HCT116 (cell line): ENCODE measurements at regions not wholly inside any gene's neighbourhood (a gene's known extent, or its start where the extent isn't known, plus 50 kb on each side); places are given as distances from the start of the nearest gene placed in this dataset.

Source experiments
- ATAC-seq: fragments of 200-7000 bp; cut with Tn5 transposase; 2 replicates; pipeline ENCODE4 v1.9.1; 2020; ENCODE audit warnings: mild to moderate bottlenecking, moderate library complexity
- BruUV-seq: library from RNA; stranded (reverse); fragments of 400-500 nt; replicated peaks from 2 replicates; lab custom pipeline; 2021; lab: Mats Ljungman, UMichigan
- CTCF ChIA-PET: fragments of 300-600 bp; sonication (Branson Sonifier 250); formaldehyde crosslinking; loops from one replicate; lab custom pipeline; 2021; ENCODE audit warnings: antibody characterized with exemption; lab: Charles Lee
- POLR2A ChIA-PET: fragments of 300-600, 350-600 bp; sonication (Branson Sonifier 250); formaldehyde crosslinking; loops from one replicate; lab custom pipeline; 2021; ENCODE audit warnings: antibody characterized with exemption; lab: Charles Lee
- RAD21 ChIA-PET, 2 experiments: fragments of 300-600 bp; sonication (Branson Sonifier 250); formaldehyde crosslinking; loops; one replicate each; lab custom pipeline; 2023; ENCODE audit warnings: low total read pairs in 2 of 2; ENCODE audit not compliant: uncharacterized antibody in 2 of 2, unreplicated experiment in 2 of 2, low non-redundant PET in 1 of 2; lab: Charles Lee
- DNase-seq: peaks from one replicate; pipeline ENCODE4 v3.0.0-alpha.2; 2010; ENCODE audit warnings: low read depth, low spot score
- H2AFZ ChIP-seq: fragments of 200-600 bp; shearing (Covaris generic), sonication (generic); 2 replicates; pipeline ENCODE4 v1.6.1; 2017; ENCODE audit warnings: low read depth, mixed run types, mixed read lengths, antibody characterized with exemption, low read length; ENCODE audit not compliant: poor library complexity, severe bottlenecking
- H3K27ac ChIP-seq: 2 replicates; pipeline ENCODE4 v1.5.1; 2012; ENCODE audit warnings: low read depth, low read length
- H3K27me3 ChIP-seq: fragments of 200-600 bp; sonication (generic); 2 replicates; pipeline ENCODE4 v1.6.1; 2016; ENCODE audit warnings: mixed run types, low read length, mixed read lengths; ENCODE audit not compliant: insufficient read depth
- H3K36me3 ChIP-seq, 2 experiments: fragments of 200-500 bp in 1 of 2; fragments of 200-600 bp in 1 of 2; sonication (Bioruptor generic) in 1 of 2; sonication (generic) in 1 of 2; 2 replicates each; pipeline versions ENCODE4 v1.5.1 to v1.6.1; 2014 to 2016; ENCODE audit warnings: low read length in 2 of 2, inconsistent platforms in 1 of 2, mixed read lengths in 1 of 2, mixed run types in 1 of 2; ENCODE audit not compliant: insufficient read depth in 2 of 2, control insufficient read depth in 1 of 2
- H3K4me1 ChIP-seq, 2 experiments: fragments of 200-600 bp in 1 of 2; sonication (generic) in 1 of 2; 2 replicates each; pipeline versions ENCODE4 v1.5.1 to v1.6.1; 2012 to 2017; ENCODE audit warnings: low read length in 2 of 2, inconsistent platforms in 1 of 2, mild to moderate bottlenecking in 1 of 2, mixed read lengths in 1 of 2, mixed run types in 1 of 2, moderate library complexity in 1 of 2; ENCODE audit not compliant: insufficient read depth in 2 of 2, control insufficient read depth in 1 of 2
- H3K4me2 ChIP-seq: fragments of 200-600 bp; sonication (generic); 2 replicates; pipeline ENCODE4 v1.6.1; 2017; ENCODE audit warnings: mixed run types, low read length, mixed read lengths
- H3K4me3 ChIP-seq, 2 experiments: fragments of 200-600 bp in 1 of 2; sonication (generic) in 1 of 2; replicated peaks in 1 of 2; 2 replicates each; pipeline ENCODE4 v1.5.1; 2011 to 2016; ENCODE audit warnings: low read length in 2 of 2, control low read depth in 1 of 2, low read depth in 1 of 2, mild to moderate bottlenecking in 1 of 2, mixed read lengths in 1 of 2, mixed run types in 1 of 2
- H3K79me2 ChIP-seq: fragments of 200-600 bp; sonication (generic); 2 replicates; pipeline ENCODE4 v1.6.1; 2017; ENCODE audit warnings: mild to moderate bottlenecking, mixed run types, low read length, moderate library complexity, mixed read lengths; ENCODE audit not compliant: insufficient read depth
- H3K9ac ChIP-seq: fragments of 200-600 bp; sonication (generic); 2 replicates; pipeline ENCODE4 v1.6.1; 2016; ENCODE audit warnings: low read length, mixed read lengths
- H3K9me2 ChIP-seq: fragments of 200-600 bp; sonication (generic), shearing (Covaris generic); 2 replicates; pipeline ENCODE4 v1.6.1; 2017; ENCODE audit warnings: mixed run types, mild to moderate bottlenecking, moderate library complexity; ENCODE audit not compliant: insufficient read depth
- H3K9me3 ChIP-seq, 2 experiments: fragments of 200-500 bp in 1 of 2; fragments of 200-600 bp in 1 of 2; sonication (Bioruptor generic) in 1 of 2; sonication (generic) in 1 of 2; 2 replicates each; pipeline ENCODE4 v1.6.1; 2014 to 2017; ENCODE audit warnings: low read length in 2 of 2, mixed read lengths in 2 of 2, inconsistent platforms in 1 of 2, low read depth in 1 of 2, mild to moderate bottlenecking in 1 of 2, mixed run types in 1 of 2, moderate library complexity in 1 of 2; ENCODE audit not compliant: control insufficient read depth in 1 of 2, insufficient read depth in 1 of 2
- H4K20me1 ChIP-seq: fragments of 200-600 bp; sonication (generic), shearing (Covaris generic); 2 replicates; pipeline ENCODE4 v1.6.1; 2017; ENCODE audit warnings: mixed run types, mild to moderate bottlenecking, moderate library complexity; ENCODE audit not compliant: insufficient read depth
- CTCF ChIP-seq, 3 experiments: fragments of 200-600 bp in 1 of 3; sonication (generic) in 1 of 3; IDR thresholded peaks in 2 of 3; conservative IDR thresholded peaks in 1 of 3; 2 replicates each; pipeline ENCODE4 v1.5.1; 2012 to 2017; ENCODE audit warnings: low read depth in 2 of 3, low read length in 2 of 3, antibody characterized with exemption in 1 of 3, borderline replicate concordance in 1 of 3, control low read depth in 1 of 3, mild to moderate bottlenecking in 1 of 3, mixed read lengths in 1 of 3, mixed run types in 1 of 3, moderate library complexity in 1 of 3; ENCODE audit not compliant: insufficient read depth in 1 of 3
- ELF1 ChIP-seq: IDR thresholded peaks from 2 replicates; pipeline ENCODE4 v1.6.1; 2012; ENCODE audit warnings: low read depth, borderline replicate concordance
- EZH2phosphoT487 ChIP-seq: fragments of 200-600 bp; IDR thresholded peaks from 2 replicates; pipeline ENCODE4 v1.6.1; 2018; ENCODE audit warnings: antibody characterized with exemption, borderline replicate concordance
- FOSL1 ChIP-seq: IDR thresholded peaks from 2 replicates; pipeline ENCODE4 v1.6.1; 2012; ENCODE audit warnings: low read depth
- MAX ChIP-seq: IDR thresholded peaks from 2 replicates; pipeline ENCODE4 v1.6.1; 2012
- POLR2A ChIP-seq: IDR thresholded peaks from 2 replicates; pipeline ENCODE4 v1.7.0; 2011; ENCODE audit warnings: borderline replicate concordance; ENCODE audit not compliant: insufficient read depth, insufficient read length; ENCODE audit errors: extremely low read depth
- REST ChIP-seq: IDR thresholded peaks from 2 replicates; pipeline ENCODE4 v1.6.1; 2012; ENCODE audit warnings: low read depth
- SIN3A ChIP-seq: IDR thresholded peaks from 2 replicates; pipeline ENCODE4 v1.6.1; 2012; ENCODE audit warnings: low read depth
- SRF ChIP-seq: IDR thresholded peaks from 2 replicates; pipeline ENCODE4 v1.6.1; 2012; ENCODE audit warnings: low read depth
- intact Hi-C: fragments of 100-400 bp; cut with micrococcal nuclease; formaldehyde crosslinking; loops from 2 replicates; pipeline ENCODE4 v1.10.0; 2022

- DNase-seq (no peak), ATAC-seq (no peak)
- Histone ChIP-seq H2AFZ (no peak overlapping the region), H3K27ac (no peak overlapping the region), H3K9me2 (no peaks in the 10 kb centered on the region), H4K20me1 (no peaks in the 10 kb centered on the region), H3K79me2 (no peaks in the 10 kb centered on the region), H3K9me3 (no peaks in the 10 kb centered on the region), H3K36me3 (no peaks in the 10 kb centered on the region), H3K4me2 (no peak overlapping the region), H3K9ac (no peak overlapping the region), H3K4me1 (no peaks in the 10 kb centered on the region), H3K4me3 (no peak overlapping the region), H3K27me3 (peaks cover 4% of the 10 kb centered on the region; the same call in 1 of the 2 replicates)
- intact Hi-C loops, result loop anchor here (10.0 kb wide), 1 partner anchor 65 kb away; no protein-coding TSS in a partner anchor
- TF ChIP-seq FOSL1 (no peak), MAX (no peak), POLR2A (no peak), ELF1 (no peak), SIN3A (no peak), CTCF (IDR thresholded peaks at IDR 0.05 in 2 of 3, conservative IDR thresholded peaks at IDR 0.05 in 1 of 3; ENCODE audit: borderline replicate concordance in 1 of 3, insufficient read depth in 1 of 3, low read depth in 2 of 3, low read length in 2 of 3) (no peak), SRF (no peak), EZH2phosphoT487 (no peak), REST (no peak)
- BruUV-seq, result no TSS peak
- ChIA-PET POLR2A (no interaction called here), CTCF (no interaction called here), RAD21 (no interaction called here)
Observed at GRCh38 chr9:100880284-100880683, 148.2 kb upstream of the PLPPR1 start.
